ENCODE measurements at regions not wholly inside any gene's neighbourhood (a gene's known extent, or its start where the extent isn't known, plus 50 kb on each side); places are given as distances from the start of the nearest gene placed in this dataset.

GRCh38 chr13:90717451-90717936 is 630.0 kb upstream of the MIR17HG start:
- ATAC-seq: no peak
- Mint-ChIP-seq H3K9me3 (no peaks in the 10 kb centered on the region), H3K4me3 (no peak overlapping the region), H3K4me1 (peaks cover 13% of the 10 kb centered on the region), H3K27me3 (ENCODE audit: low read depth) (no peaks in the 10 kb centered on the region), H3K36me3 (no peaks in the 10 kb centered on the region), H3K27ac (no peak overlapping the region)
- TF ChIP-seq ELF4 (CRISPR knock-in tag; IDR thresholded peaks at IDR 0.05; ENCODE audit: low read depth) (no peak), CBFB (CRISPR knock-in tag; IDR thresholded peaks at IDR 0.05; ENCODE audit: low read depth) (no peak), ZSCAN18 (CRISPR knock-in tag; IDR thresholded peaks at IDR 0.05) (no peak), NR2C2 (CRISPR knock-in tag; IDR thresholded peaks at IDR 0.05) (no peak), KAT7 (CRISPR knock-in tag; IDR thresholded peaks at IDR 0.05; ENCODE audit: borderline replicate concordance) (no peak), MAX (CRISPR knock-in tag; IDR thresholded peaks at IDR 0.05) (no peak), NR1H2 (CRISPR knock-in tag; IDR thresholded peaks at IDR 0.05) (no peak), E2F5 (CRISPR knock-in tag; IDR thresholded peaks at IDR 0.05) (no peak), GABPB1 (CRISPR knock-in tag; IDR thresholded peaks at IDR 0.05) (no peak), MXD4 (CRISPR knock-in tag; IDR thresholded peaks at IDR 0.05; ENCODE audit: borderline replicate concordance) (no peak), ZNF138 (CRISPR knock-in tag; conservative IDR thresholded peaks at IDR 0.05) (no peak), HMGA2 (CRISPR knock-in tag; IDR thresholded peaks at IDR 0.05) (no peak), E2F4 (CRISPR knock-in tag; IDR thresholded peaks at IDR 0.05; ENCODE audit: borderline replicate concordance, low read depth) (no peak)
- ChIA-PET POLR2A (no interaction called here), CTCF (no interaction called here)
- no peak for DNase-seq (ENCODE audit: low spot score)

- CTCF ChIA-PET: interaction anchor here (1.5 kb wide), 1 partner anchor 12 kb away, joined by 3 read pairs; no protein-coding TSS in a partner anchor
- Mint-ChIP-seq H3K36me3 (no peaks in the 10 kb centered on the region), H3K4me3 (no peak overlapping the region), H3K27me3 (ENCODE audit: low read depth) (no peaks in the 10 kb centered on the region), H3K9me3 (no peaks in the 10 kb centered on the region), H3K27ac (no peak overlapping the region), H3K4me1 (peaks cover 13% of the 10 kb centered on the region)
- TF ChIP-seq ERG (CRISPR knock-in tag; IDR thresholded peaks at IDR 0.05): no peak
- no peak for DNase-seq (ENCODE audit: low spot score)
- ATAC-seq: no peak
- POLR2A ChIA-PET: no interaction called here
These were observed 628.0 kb upstream of the MIR17HG start for GRCh38 chr13:90719461-90719860.

- no peak overlapping the region for H3K27ac Mint-ChIP-seq
- H3K9me3 Mint-ChIP-seq: no peaks in the 10 kb centered on the region
- TF ChIP-seq ARID4B (CRISPR knock-in tag; IDR thresholded peaks at IDR 0.05; ENCODE audit: borderline replicate concordance): no peak
- no peaks in the 10 kb centered on the region for H3K36me3 Mint-ChIP-seq
- CTCF ChIA-PET: interaction anchor here (0.8 kb wide), 1 partner anchor 145 kb away, joined by 3 read pairs; no protein-coding TSS in a partner anchor
- ATAC-seq: no peak
- H3K4me3 Mint-ChIP-seq: no peak overlapping the region
- no peaks in the 10 kb centered on the region for H3K27me3 Mint-ChIP-seq (ENCODE audit: low read depth)
- no peak for DNase-seq (ENCODE audit: low spot score)
- peaks cover 11% of the 10 kb centered on the region for H3K4me1 Mint-ChIP-seq
- POLR2A ChIA-PET: no interaction called here
These were observed 625.5 kb upstream of the MIR17HG start for GRCh38 chr13:90721937-90722336.
